Upper lobe of left lung (tissue), 4 donors: ENCODE measurements at regions not wholly inside any gene's neighbourhood (a gene's known extent, or its start where the extent isn't known, plus 50 kb on each side); places are given as distances from the start of the nearest gene placed in this dataset.

ENCODE experiments used
- EP300 ChIP-seq, 4 donors: sonication (generic); formaldehyde crosslinking; IDR thresholded peaks; one replicate each; pipeline ENCODE4 v1.5.1; 2017; ENCODE audit warnings: antibody characterized with exemption in 4 of 4, control low read depth in 2 of 4
- POLR2A ChIP-seq, 4 donors: fragments of 450-650 bp; IDR thresholded peaks; one replicate each; pipeline ENCODE4 v1.5.1; 2016 to 2017; ENCODE audit warnings: antibody characterized with exemption in 4 of 4, mild to moderate bottlenecking in 2 of 4
- TF ChIP-seq, protein P1 (sequence below), 6 experiments: fragments of 450-650 bp in 4 of 6; fragments of 200-600 bp in 2 of 6; sonication (generic) in 2 of 6; IDR thresholded peaks; one replicate each; pipeline ENCODE4 v1.5.1; 2016 to 2019; ENCODE audit warnings: antibody characterized with exemption in 6 of 6

GRCh38 chr1:60639287-60639686 is 443.1 kb upstream of the NFIA start:
- TF ChIP-seq, protein P1, sequence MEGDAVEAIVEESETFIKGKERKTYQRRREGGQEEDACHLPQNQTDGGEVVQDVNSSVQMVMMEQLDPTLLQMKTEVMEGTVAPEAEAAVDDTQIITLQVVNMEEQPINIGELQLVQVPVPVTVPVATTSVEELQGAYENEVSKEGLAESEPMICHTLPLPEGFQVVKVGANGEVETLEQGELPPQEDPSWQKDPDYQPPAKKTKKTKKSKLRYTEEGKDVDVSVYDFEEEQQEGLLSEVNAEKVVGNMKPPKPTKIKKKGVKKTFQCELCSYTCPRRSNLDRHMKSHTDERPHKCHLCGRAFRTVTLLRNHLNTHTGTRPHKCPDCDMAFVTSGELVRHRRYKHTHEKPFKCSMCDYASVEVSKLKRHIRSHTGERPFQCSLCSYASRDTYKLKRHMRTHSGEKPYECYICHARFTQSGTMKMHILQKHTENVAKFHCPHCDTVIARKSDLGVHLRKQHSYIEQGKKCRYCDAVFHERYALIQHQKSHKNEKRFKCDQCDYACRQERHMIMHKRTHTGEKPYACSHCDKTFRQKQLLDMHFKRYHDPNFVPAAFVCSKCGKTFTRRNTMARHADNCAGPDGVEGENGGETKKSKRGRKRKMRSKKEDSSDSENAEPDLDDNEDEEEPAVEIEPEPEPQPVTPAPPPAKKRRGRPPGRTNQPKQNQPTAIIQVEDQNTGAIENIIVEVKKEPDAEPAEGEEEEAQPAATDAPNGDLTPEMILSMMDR (IDR thresholded peaks at IDR 0.05), result no peak
- TF ChIP-seq POLR2A (IDR thresholded peaks at IDR 0.05), result no peak
- TF ChIP-seq EP300 (IDR thresholded peaks at IDR 0.05), result no peak
